ENCODE measurements at regions not wholly inside any gene's neighbourhood (a gene's known extent, or its start where the extent isn't known, plus 50 kb on each side); places are given as distances from the start of the nearest gene placed in this dataset.
A peak's percentile ranks its signal among the peaks of the same experiment; 100 is the strongest.

- no peak for DNase-seq
Measured at GRCh38 chr5:170159947-170160346, 54.2 kb downstream of the FOXI1 start.

- DNase-seq = no peak
Measured at GRCh38 chr5:170161069-170161468, 55.4 kb downstream of the FOXI1 start.

GRCh38 chr5:170162631-170163321 lies 57.1 kb downstream of the FOXI1 start:
- DNase-seq = no peak

- no peak for DNase-seq
Measured at GRCh38 chr5:170164087-170164486, 58.4 kb downstream of the FOXI1 start.

- no peak for DNase-seq
Measured at GRCh38 chr5:170164921-170165320, 59.2 kb downstream of the FOXI1 start.

- no peak for DNase-seq
Measured at GRCh38 chr5:170166101-170166500, 60.4 kb downstream of the FOXI1 start.

GRCh38 chr5:170168002-170168401 lies 62.3 kb downstream of the FOXI1 start:
- no peak for DNase-seq

- DNase-seq = no peak
Measured at GRCh38 chr5:170168797-170169196, 63.1 kb downstream of the FOXI1 start.

GRCh38 chr5:170169996-170170395 lies 62.8 kb upstream of the C5orf58 start:
- DNase-seq = no peak

GRCh38 chr5:170171811-170172210 lies 61.0 kb upstream of the C5orf58 start:
- DNase-seq = peak; percentile 28

- DNase-seq = no peak
Measured at GRCh38 chr5:170173227-170173626, 59.6 kb upstream of the C5orf58 start.

- no peak for DNase-seq
Measured at GRCh38 chr5:170173647-170174046, 59.1 kb upstream of the C5orf58 start.

GRCh38 chr5:170176916-170177315 lies 55.9 kb upstream of the C5orf58 start:
- DNase-seq = no peak

GRCh38 chr5:170178814-170179213 lies 54.0 kb upstream of the C5orf58 start:
- no peak for DNase-seq

- no peak for DNase-seq
Measured at GRCh38 chr5:170179626-170180025, 53.2 kb upstream of the C5orf58 start.

GRCh38 chr5:170181902-170182301 lies 50.9 kb upstream of the C5orf58 start:
- no peak for DNase-seq

GRCh38 chr5:170182491-170182890 lies 50.3 kb upstream of the C5orf58 start:
- DNase-seq = no peak
